H9 (cell line): ENCODE measurements at regions not wholly inside any gene's neighbourhood (a gene's known extent, or its start where the extent isn't known, plus 50 kb on each side); places are given as distances from the start of the nearest gene placed in this dataset.

Experiments used
- DNase-seq: peaks from one replicate; pipeline ENCODE4 v3.0.0-alpha.2; 2017
- H2AFZ ChIP-seq: one replicate; pipeline ENCODE4 v1.6.1; 2013; ENCODE audit warnings: mild to moderate bottlenecking, low read length, control low read depth, moderate library complexity
- H2AK5ac ChIP-seq: 2 replicates; pipeline ENCODE4 v1.6.1; 2013; ENCODE audit warnings: low read length, control low read depth, mixed read lengths; ENCODE audit not compliant: insufficient read length
- H2BK120ac ChIP-seq: one replicate; pipeline ENCODE4 v1.6.1; 2013; ENCODE audit warnings: low read depth, mild to moderate bottlenecking, low read length, control low read depth, inconsistent platforms; ENCODE audit not compliant: poor library complexity, severe bottlenecking
- H2BK12ac ChIP-seq: 2 replicates; pipeline ENCODE4 v1.6.1; 2013; ENCODE audit warnings: low read length, control low read depth, mixed read lengths, low read depth; ENCODE audit not compliant: insufficient read length
- H2BK15ac ChIP-seq: 2 replicates; pipeline ENCODE4 v1.6.1; 2013; ENCODE audit warnings: low read depth, low read length, control low read depth
- H2BK20ac ChIP-seq: one replicate; pipeline ENCODE4 v1.6.1; 2013; ENCODE audit warnings: low read depth, mild to moderate bottlenecking, low read length, control low read depth, inconsistent platforms; ENCODE audit not compliant: poor library complexity, severe bottlenecking
- H2BK5ac ChIP-seq: 2 replicates; pipeline ENCODE4 v1.6.1; 2013; ENCODE audit warnings: low read length, control low read depth, mixed read lengths; ENCODE audit not compliant: insufficient read length
- H3K14ac ChIP-seq: 2 replicates; pipeline ENCODE4 v1.6.1; 2013; ENCODE audit warnings: low read length, control low read depth; ENCODE audit not compliant: insufficient read depth
- H3K18ac ChIP-seq: 2 replicates; pipeline ENCODE4 v1.6.1; 2013; ENCODE audit warnings: low read depth, mild to moderate bottlenecking, mixed read lengths, low read length, control low read depth; ENCODE audit not compliant: insufficient read length
- H3K23ac ChIP-seq: 2 replicates; pipeline ENCODE4 v1.6.1; 2013; ENCODE audit warnings: low read length, control low read depth, mixed read lengths, low read depth; ENCODE audit not compliant: insufficient read length
- H3K23me2 ChIP-seq: 2 replicates; pipeline ENCODE4 v1.6.1; 2013; ENCODE audit warnings: low read depth, mild to moderate bottlenecking, mixed read lengths, low read length, control low read depth; ENCODE audit not compliant: insufficient read length, poor library complexity, severe bottlenecking
- H3K27ac ChIP-seq: 2 replicates; pipeline ENCODE4 v1.5.1; 2013; ENCODE audit warnings: low read length, control low read depth, mixed read lengths, low read depth; ENCODE audit not compliant: insufficient read length
- H3K27me3 ChIP-seq: 2 replicates; pipeline ENCODE4 v1.6.1; 2013; ENCODE audit warnings: low read length, control low read depth, inconsistent platforms; ENCODE audit not compliant: insufficient read depth
- H3K4ac ChIP-seq: 2 replicates; pipeline ENCODE4 v1.6.1; 2013; ENCODE audit warnings: low read depth, mild to moderate bottlenecking, control low read depth, inconsistent platforms, low read length, moderate library complexity
- H3K4me1 ChIP-seq: 2 replicates; pipeline ENCODE4 v1.6.1; 2013; ENCODE audit warnings: low read length, control low read depth, inconsistent platforms; ENCODE audit not compliant: insufficient read depth
- H3K4me2 ChIP-seq: 2 replicates; pipeline ENCODE4 v1.6.1; 2013; ENCODE audit warnings: low read length, control low read depth, mixed read lengths; ENCODE audit not compliant: insufficient read length, insufficient read depth
- H3K56ac ChIP-seq: 2 replicates; pipeline ENCODE4 v1.6.1; 2013; ENCODE audit warnings: low read depth, mild to moderate bottlenecking, mixed read lengths, low read length, control low read depth; ENCODE audit not compliant: insufficient read length
- H3K79me1 ChIP-seq: 2 replicates; pipeline ENCODE4 v1.6.1; 2013; ENCODE audit warnings: low read depth, mild to moderate bottlenecking, moderate library complexity, low read length, control low read depth, inconsistent platforms; ENCODE audit not compliant: insufficient read depth, poor library complexity, severe bottlenecking
- H3K79me2 ChIP-seq: 2 replicates; pipeline ENCODE4 v1.6.1; 2013; ENCODE audit warnings: low read length, control low read depth, inconsistent platforms; ENCODE audit not compliant: insufficient read depth
- H3K9ac ChIP-seq: 2 replicates; pipeline ENCODE4 v1.6.1; 2013; ENCODE audit warnings: low read length, control low read depth, mixed read lengths; ENCODE audit not compliant: insufficient read length; ENCODE audit errors: extremely low read depth
- H3K9me3 ChIP-seq: one replicate; pipeline ENCODE4 v1.6.1; 2013; ENCODE audit warnings: low read depth, low read length, inconsistent platforms; ENCODE audit not compliant: control insufficient read depth
- H3T11ph ChIP-seq: one replicate; pipeline ENCODE4 v1.6.1; 2013; ENCODE audit warnings: mild to moderate bottlenecking, low read length, control low read depth, inconsistent platforms
- H4K20me1 ChIP-seq: one replicate; pipeline ENCODE4 v1.6.1; 2013; ENCODE audit not compliant: control insufficient read depth, insufficient read length, insufficient read depth
- H4K5ac ChIP-seq: 2 replicates; pipeline ENCODE4 v1.6.1; 2013; ENCODE audit warnings: low read depth, mild to moderate bottlenecking, mixed read lengths, low read length, control low read depth; ENCODE audit not compliant: insufficient read length
- H4K8ac ChIP-seq: replicated peaks from 2 replicates; pipeline ENCODE4 v1.6.1; 2013; ENCODE audit warnings: low read length, control low read depth, mixed read lengths, low read depth; ENCODE audit not compliant: insufficient read length
- H4K91ac ChIP-seq: 2 replicates; pipeline ENCODE4 v1.6.1; 2013; ENCODE audit warnings: low read depth, mild to moderate bottlenecking, moderate library complexity, mixed read lengths, low read length, control low read depth; ENCODE audit not compliant: insufficient read length
- H3K27ac Mint-ChIP-seq, 3 experiments: 2 replicates in 2 of 3; 3 replicates in 1 of 3; pipeline ENCODE4 v1.8.0; 2020 to 2021; ENCODE audit warnings: mixed read lengths in 3 of 3, mild to moderate bottlenecking in 1 of 3, moderate library complexity in 1 of 3
- H3K27me3 Mint-ChIP-seq: 2 replicates; pipeline ENCODE4 v1.8.0; 2021; ENCODE audit warnings: low read depth, mild to moderate bottlenecking, moderate library complexity, mixed read lengths
- H3K36me3 Mint-ChIP-seq, 3 experiments: 2 replicates in 2 of 3; 3 replicates in 1 of 3; pipeline ENCODE4 v1.8.0; 2020 to 2021; ENCODE audit warnings: low read depth in 3 of 3, mixed read lengths in 3 of 3; ENCODE audit not compliant: insufficient read depth in 1 of 3
- H3K4me1 Mint-ChIP-seq, 2 experiments: 2 replicates each; pipeline ENCODE4 v1.8.0; 2020; ENCODE audit warnings: mixed read lengths in 2 of 2
- H3K4me3 Mint-ChIP-seq, 2 experiments: 2 replicates in 1 of 2; 3 replicates in 1 of 2; pipeline ENCODE4 v1.8.0; 2020 to 2021; ENCODE audit warnings: mild to moderate bottlenecking in 2 of 2, mixed read lengths in 2 of 2, moderate library complexity in 1 of 2
- H3K9me3 Mint-ChIP-seq, 2 experiments: 2 replicates in 1 of 2; 3 replicates in 1 of 2; pipeline ENCODE4 v1.8.0; 2020; ENCODE audit warnings: mild to moderate bottlenecking in 2 of 2, mixed read lengths in 2 of 2, moderate library complexity in 1 of 2
- WGBS: extraction: QIAGEN DNeasy Blood & Tissue Kit; methylation state at CpG from one replicate; pipeline ENCODE4 v1.1.7; 2013; ENCODE audit warnings: missing lambda C conversion rate, low lambda C conversion rate, mixed read lengths; ENCODE audit not compliant: insufficient read length; ENCODE audit errors: extremely low coverage; 5-methylcytosine and 5-hydroxymethylcytosine counted together
- TF ChIP-seq, protein P1 (sequence below): fragments of 200-600 bp; sonication (generic); conservative IDR thresholded peaks from 3 replicates; pipeline ENCODE4 v1.8.0; 2021; ENCODE audit warnings: antibody characterized with exemption, mild to moderate bottlenecking

DNA sequence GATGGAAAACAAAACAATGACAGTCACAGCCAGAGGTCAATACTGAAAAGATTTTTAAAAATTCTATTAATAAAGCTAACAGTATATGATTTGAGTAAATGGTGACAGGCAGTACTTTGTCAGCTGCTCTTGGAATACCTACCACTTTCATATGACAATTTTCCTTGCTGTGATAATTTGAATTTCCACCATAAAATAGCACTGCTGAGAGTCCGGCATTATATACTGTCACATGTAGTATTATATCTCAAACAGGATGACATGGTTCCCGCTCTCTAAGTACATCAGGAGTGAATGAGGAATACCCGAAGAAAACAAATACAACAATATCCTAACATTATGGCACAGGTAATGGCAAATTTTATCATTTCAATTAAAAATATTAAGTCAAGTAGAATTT is 146.8 kb upstream of the TMPRSS15 start:
- Histone ChIP-seq H3K4ac (no peak overlapping the region), H3K56ac (no peak overlapping the region), H3T11ph (no peak overlapping the region), H3K4me2 (no peak overlapping the region), H4K20me1 (no peaks in the 10 kb centered on the region), H3K79me2 (no peaks in the 10 kb centered on the region), H3K18ac (no peak overlapping the region), H2AK5ac (no peak overlapping the region), H3K27ac (no peak overlapping the region), H3K23me2 (no peaks in the 10 kb centered on the region), H3K23ac (no peak overlapping the region), H2AFZ (no peak overlapping the region), H3K4me1 (no peaks in the 10 kb centered on the region), H3K9ac (no peak overlapping the region), H3K9me3 (no peaks in the 10 kb centered on the region), H4K8ac (no peak overlapping the region), H4K5ac (no peak overlapping the region), H2BK5ac (no peak overlapping the region), H2BK20ac (no peak overlapping the region), H2BK12ac (no peak overlapping the region), H4K91ac (no peak overlapping the region), H2BK15ac (no peak overlapping the region), H3K14ac (no peak overlapping the region), H2BK120ac (no peak overlapping the region), H3K27me3 (no peaks in the 10 kb centered on the region), H3K79me1 (no peaks in the 10 kb centered on the region)
- Mint-ChIP-seq H3K4me1 (peaks cover 0 to 4% of the 10 kb centered on the region in 2 experiments; a peak in 1 of 4 replicates), H3K9me3 (no peaks in the 10 kb centered on the region), H3K4me3 (no peak overlapping the region), H3K36me3 (no peaks in the 10 kb centered on the region), H3K27ac (no peak overlapping the region; a peak in 1 of 7 replicates), H3K27me3 (no peaks in the 10 kb centered on the region)
- TF ChIP-seq, protein P1, sequence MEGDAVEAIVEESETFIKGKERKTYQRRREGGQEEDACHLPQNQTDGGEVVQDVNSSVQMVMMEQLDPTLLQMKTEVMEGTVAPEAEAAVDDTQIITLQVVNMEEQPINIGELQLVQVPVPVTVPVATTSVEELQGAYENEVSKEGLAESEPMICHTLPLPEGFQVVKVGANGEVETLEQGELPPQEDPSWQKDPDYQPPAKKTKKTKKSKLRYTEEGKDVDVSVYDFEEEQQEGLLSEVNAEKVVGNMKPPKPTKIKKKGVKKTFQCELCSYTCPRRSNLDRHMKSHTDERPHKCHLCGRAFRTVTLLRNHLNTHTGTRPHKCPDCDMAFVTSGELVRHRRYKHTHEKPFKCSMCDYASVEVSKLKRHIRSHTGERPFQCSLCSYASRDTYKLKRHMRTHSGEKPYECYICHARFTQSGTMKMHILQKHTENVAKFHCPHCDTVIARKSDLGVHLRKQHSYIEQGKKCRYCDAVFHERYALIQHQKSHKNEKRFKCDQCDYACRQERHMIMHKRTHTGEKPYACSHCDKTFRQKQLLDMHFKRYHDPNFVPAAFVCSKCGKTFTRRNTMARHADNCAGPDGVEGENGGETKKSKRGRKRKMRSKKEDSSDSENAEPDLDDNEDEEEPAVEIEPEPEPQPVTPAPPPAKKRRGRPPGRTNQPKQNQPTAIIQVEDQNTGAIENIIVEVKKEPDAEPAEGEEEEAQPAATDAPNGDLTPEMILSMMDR: no peak
- no peak for DNase-seq
- no CpG with 5 or more reads among the region's 3 CpGs for WGBS
